ENCODE measurements at regions not wholly inside any gene's neighbourhood (a gene's known extent, or its start where the extent isn't known, plus 50 kb on each side); places are given as distances from the start of the nearest gene placed in this dataset.

GRCh38 chr12:97629382-97629781, 166.8 kb downstream of the RMST start:
- TF ChIP-seq EZH2 (IDR thresholded peaks at IDR 0.05; ENCODE audit: borderline replicate concordance, low read length) (no peak), CTCF (conservative IDR thresholded peaks at IDR 0.05 in 1 of 2, IDR thresholded peaks at IDR 0.05 in 1 of 2; ENCODE audit: extremely low read depth in 1 of 2, insufficient read depth in 1 of 2, low read depth in 1 of 2, low read length in 2 of 2) (no peak)
